ENCODE measurements at regions not wholly inside any gene's neighbourhood (a gene's known extent, or its start where the extent isn't known, plus 50 kb on each side); places are given as distances from the start of the nearest gene placed in this dataset.

GRCh38 chr4:12507868-12508481, 976.2 kb downstream of the RAB28 start:
- H3K27ac ChIP-seq, result no peak overlapping the region
- DNase-seq (ENCODE audit: low spot score), result no peak
- H3K4me3 ChIP-seq, result no peak overlapping the region
- TF ChIP-seq CTCF (IDR thresholded peaks at IDR 0.05), result no peak

DNA sequence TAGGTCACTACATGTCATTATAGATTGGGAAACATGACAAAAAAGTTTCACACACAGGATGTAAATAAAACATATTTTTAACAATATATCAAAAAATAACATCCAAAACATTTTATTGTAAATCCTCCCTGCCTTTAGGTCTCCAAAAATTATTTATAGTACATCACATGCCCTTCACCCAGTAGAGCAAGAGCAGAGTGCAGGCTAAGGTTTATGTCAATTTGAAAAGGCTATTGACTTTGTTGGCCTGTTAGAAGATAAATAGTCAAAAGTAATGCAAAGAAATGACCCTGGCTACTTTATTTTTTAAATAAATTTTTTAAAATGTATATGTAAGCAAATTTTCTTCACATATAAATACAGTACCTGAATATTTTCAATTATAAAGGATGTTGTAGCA, 983.7 kb downstream of the RAB28 start:
- H3K4me3 ChIP-seq, result no peak overlapping the region
- H3K27ac ChIP-seq, result no peak overlapping the region
- DNase-seq (ENCODE audit: low spot score), result no peak
- no peak for TF ChIP-seq CTCF (IDR thresholded peaks at IDR 0.05)

DNA sequence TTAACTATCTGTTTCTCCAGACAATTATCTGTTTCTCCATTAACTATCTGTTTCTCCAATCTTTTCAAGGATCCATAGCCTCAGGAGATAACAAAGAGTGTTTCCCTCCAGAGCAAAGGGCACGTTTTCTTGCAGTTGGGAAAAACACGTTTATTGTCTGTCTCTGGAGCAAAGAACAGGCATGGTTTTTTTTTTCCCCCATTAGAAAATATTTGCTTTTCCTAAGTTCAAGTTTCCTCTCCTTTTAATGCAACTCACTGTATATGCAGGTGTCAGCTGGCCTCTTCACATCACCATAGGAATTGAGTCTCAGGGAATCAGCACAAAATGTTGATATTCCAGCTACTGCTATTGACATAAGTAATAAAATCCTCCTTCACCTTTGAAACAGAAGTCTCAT, 984.4 kb downstream of the RAB28 start:
- Histone ChIP-seq H3K4me3 (no peak overlapping the region), H3K27ac (no peak overlapping the region)
- TF ChIP-seq CTCF (IDR thresholded peaks at IDR 0.05), result no peak
- no peak for DNase-seq (ENCODE audit: low spot score)

- no peak for DNase-seq (ENCODE audit: low spot score)
- Histone ChIP-seq H3K4me3 (no peak overlapping the region), H3K27ac (no peak overlapping the region)
- TF ChIP-seq CTCF (IDR thresholded peaks at IDR 0.05), result no peak
These were observed 988.9 kb downstream of the RAB28 start for GRCh38 chr4:12495211-12495610.

DNA sequence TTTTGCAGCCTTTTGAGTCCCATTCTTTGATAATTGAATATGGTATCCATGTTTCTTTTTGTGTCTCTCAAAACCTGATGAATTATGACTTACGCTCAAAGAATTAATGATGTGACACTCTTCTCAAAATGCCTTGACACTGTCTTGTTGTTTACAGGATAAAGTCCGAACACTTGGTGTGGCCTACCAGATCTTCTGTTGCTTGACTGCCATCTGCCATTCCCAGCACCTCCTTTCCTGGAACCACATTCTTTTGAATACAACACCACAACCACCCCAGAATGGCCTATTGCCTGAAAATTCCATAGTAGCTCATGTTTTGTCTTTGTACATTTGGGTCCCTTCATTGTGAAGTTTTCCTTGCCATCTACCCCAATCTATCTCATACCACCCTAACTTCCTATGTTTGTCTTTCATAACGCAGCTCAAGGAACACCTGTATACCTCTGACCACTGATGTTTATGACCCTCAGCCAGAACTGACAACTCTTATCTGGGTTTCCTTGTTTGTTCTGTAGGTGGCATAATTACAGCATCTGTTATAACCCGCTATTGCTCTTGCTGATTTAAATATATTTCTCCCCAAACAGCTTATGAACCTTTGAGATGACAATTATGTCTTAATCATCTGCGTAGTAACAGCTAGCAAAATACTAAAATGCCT, 991.3 kb downstream of the RAB28 start:
- TF ChIP-seq CTCF (IDR thresholded peaks at IDR 0.05), result no peak
- no peak for DNase-seq (ENCODE audit: low spot score)
- Histone ChIP-seq H3K27ac (no peak overlapping the region), H3K4me3 (no peak overlapping the region)

DNA sequence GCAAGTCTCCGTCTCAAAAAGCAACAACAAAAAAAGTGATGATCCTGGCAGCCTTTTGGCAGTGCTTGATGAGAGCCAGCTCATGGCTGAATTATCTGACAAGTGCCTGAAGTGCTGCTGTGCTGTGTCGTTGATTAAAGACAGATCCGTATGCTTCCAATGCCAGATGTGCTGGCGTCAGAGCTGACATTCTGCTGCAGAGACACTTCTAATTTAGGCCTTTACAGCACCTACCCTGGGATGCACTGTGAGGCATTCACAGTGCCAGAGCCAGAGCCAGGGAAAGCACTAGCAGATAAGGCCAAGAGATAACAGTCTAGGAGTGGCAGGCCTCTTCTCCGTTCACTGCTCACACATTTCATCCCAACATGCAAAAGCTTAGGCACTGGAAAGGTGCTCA, 995.5 kb downstream of the RAB28 start:
- no peak for DNase-seq (ENCODE audit: low spot score)

More for the DNA sequence above, 995.5 kb downstream of the RAB28 start:
- Histone ChIP-seq H3K27ac (no peak overlapping the region), H3K4me3 (no peak overlapping the region)
- no peak for TF ChIP-seq CTCF (IDR thresholded peaks at IDR 0.05)
